ENCODE measurements at regions not wholly inside any gene's neighbourhood (a gene's known extent, or its start where the extent isn't known, plus 50 kb on each side); places are given as distances from the start of the nearest gene placed in this dataset.

DNA sequence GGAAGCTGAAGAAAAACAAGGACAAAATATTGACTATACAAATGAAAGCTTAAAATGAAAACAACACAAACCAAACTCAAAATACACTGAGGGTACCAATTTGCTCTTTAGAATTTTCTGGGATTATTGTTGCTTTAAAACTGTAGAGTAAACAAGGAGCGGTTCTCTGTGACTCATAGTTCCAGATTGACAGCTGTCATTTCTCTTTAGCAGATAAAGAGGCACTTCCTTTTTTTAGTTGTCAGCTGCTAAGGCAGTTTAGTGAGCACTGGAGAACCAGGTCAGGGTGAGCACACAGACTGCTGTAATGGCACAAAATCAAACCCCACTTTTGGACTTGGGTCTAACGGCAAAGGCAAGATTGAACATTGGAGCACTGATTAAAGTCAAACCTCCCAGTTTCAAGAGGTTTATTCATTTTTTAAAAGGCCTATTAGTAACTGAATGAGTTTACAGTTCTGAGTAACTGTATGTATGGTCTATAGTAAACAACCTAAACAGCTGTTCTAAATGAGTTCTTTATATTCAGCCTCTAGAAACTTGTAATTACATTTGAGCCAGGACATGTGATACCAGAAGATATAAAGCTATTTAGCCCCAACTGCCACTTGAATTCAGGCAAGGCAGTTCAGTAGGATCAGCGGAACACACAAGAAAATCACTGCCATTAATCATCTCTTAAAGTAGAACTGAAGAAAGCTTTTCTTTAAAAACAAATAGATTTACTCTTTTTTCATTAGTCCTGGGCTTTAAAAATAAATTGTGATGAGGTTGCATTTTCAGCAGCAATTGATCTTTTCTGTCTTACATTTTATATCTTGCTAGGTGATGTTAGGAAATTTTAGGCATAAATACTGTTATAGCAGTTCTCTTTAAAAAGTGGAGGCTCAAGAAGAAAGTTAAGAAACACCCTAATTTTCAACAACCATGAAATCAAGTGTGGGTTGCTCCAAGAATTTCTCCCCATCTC lies 71.7 kb upstream of the PRICKLE1 start:
- Mint-ChIP-seq H3K4me1 (peaks cover 2% of the 10 kb centered on the region in 2 experiments; a peak in 2 of 4 replicates), H3K27ac (no peak overlapping the region; a peak in 1 of 7 replicates), H3K27me3 (ENCODE audit: low read depth) (no peaks in the 10 kb centered on the region; the same call in 1 of the 2 replicates), H3K36me3 (ENCODE audit: insufficient read depth in 1 of 3, low read depth in 3 of 3) (peaks cover 15 to 30% (median 21%) of the 10 kb centered on the region in 3 experiments), H3K9me3 (peaks cover 27 to 32% of the 10 kb centered on the region in 2 experiments), H3K4me3 (no peak overlapping the region)
- no peak overlapping the region for H2BK15ac ChIP-seq (ENCODE audit: low read depth, low read length)
- no CpG with 5 or more reads among the region's 3 CpGs for WGBS (ENCODE audit: extremely low coverage, insufficient read length, low lambda C conversion rate)
- no peak overlapping the region for H3K56ac ChIP-seq (ENCODE audit: insufficient read length, low read depth, low read length)
- no peaks in the 10 kb centered on the region for H3K79me2 ChIP-seq (ENCODE audit: insufficient read depth, low read length)
- no peaks in the 10 kb centered on the region for H3K79me1 ChIP-seq (ENCODE audit: insufficient read depth, low read depth, low read length, poor library complexity, severe bottlenecking)
- TF ChIP-seq, protein P1, sequence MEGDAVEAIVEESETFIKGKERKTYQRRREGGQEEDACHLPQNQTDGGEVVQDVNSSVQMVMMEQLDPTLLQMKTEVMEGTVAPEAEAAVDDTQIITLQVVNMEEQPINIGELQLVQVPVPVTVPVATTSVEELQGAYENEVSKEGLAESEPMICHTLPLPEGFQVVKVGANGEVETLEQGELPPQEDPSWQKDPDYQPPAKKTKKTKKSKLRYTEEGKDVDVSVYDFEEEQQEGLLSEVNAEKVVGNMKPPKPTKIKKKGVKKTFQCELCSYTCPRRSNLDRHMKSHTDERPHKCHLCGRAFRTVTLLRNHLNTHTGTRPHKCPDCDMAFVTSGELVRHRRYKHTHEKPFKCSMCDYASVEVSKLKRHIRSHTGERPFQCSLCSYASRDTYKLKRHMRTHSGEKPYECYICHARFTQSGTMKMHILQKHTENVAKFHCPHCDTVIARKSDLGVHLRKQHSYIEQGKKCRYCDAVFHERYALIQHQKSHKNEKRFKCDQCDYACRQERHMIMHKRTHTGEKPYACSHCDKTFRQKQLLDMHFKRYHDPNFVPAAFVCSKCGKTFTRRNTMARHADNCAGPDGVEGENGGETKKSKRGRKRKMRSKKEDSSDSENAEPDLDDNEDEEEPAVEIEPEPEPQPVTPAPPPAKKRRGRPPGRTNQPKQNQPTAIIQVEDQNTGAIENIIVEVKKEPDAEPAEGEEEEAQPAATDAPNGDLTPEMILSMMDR (conservative IDR thresholded peaks at IDR 0.05): no peak
- no peak overlapping the region for H3K14ac ChIP-seq (ENCODE audit: insufficient read depth, low read length)
- no peak overlapping the region for H3K27ac ChIP-seq (ENCODE audit: insufficient read length, low read depth, low read length)
- H3K23ac ChIP-seq (ENCODE audit: insufficient read length, low read depth, low read length): no peak overlapping the region
- no peaks in the 10 kb centered on the region for H3K27me3 ChIP-seq (ENCODE audit: insufficient read depth, low read length)
- no peak overlapping the region for H3K18ac ChIP-seq (ENCODE audit: insufficient read length, low read depth, low read length)
- no peaks in the 10 kb centered on the region for H3K4me1 ChIP-seq (ENCODE audit: insufficient read depth, low read length)
- H3K23me2 ChIP-seq (ENCODE audit: insufficient read length, low read depth, low read length, poor library complexity, severe bottlenecking): no peaks in the 10 kb centered on the region
- H3T11ph ChIP-seq (ENCODE audit: low read length): no peak overlapping the region
- no peak overlapping the region for H2BK12ac ChIP-seq (ENCODE audit: insufficient read length, low read depth, low read length)
- no peak overlapping the region for H2BK120ac ChIP-seq (ENCODE audit: low read depth, low read length, poor library complexity, severe bottlenecking)
- no peak overlapping the region for H2BK20ac ChIP-seq (ENCODE audit: low read depth, low read length, poor library complexity, severe bottlenecking)
- H3K9ac ChIP-seq (ENCODE audit: extremely low read depth, insufficient read length, low read length): no peak overlapping the region
- H3K4me2 ChIP-seq (ENCODE audit: insufficient read depth, insufficient read length, low read length): no peak overlapping the region
- DNase-seq: no peak
- H3K9me3 ChIP-seq (ENCODE audit: control insufficient read depth, low read depth, low read length): peaks cover 6% of the 10 kb centered on the region
- H2AFZ ChIP-seq (ENCODE audit: low read length): no peak overlapping the region
- no peak overlapping the region for H2AK5ac ChIP-seq (ENCODE audit: insufficient read length, low read length)
- H4K5ac ChIP-seq (ENCODE audit: insufficient read length, low read depth, low read length): no peak overlapping the region
- no peak overlapping the region for H4K8ac ChIP-seq (replicated peaks; ENCODE audit: insufficient read length, low read depth, low read length)
- no peak overlapping the region for H4K91ac ChIP-seq (ENCODE audit: insufficient read length, low read depth, low read length)
- no peak overlapping the region for H2BK5ac ChIP-seq (ENCODE audit: insufficient read length, low read length)
- no peak overlapping the region for H3K4ac ChIP-seq (ENCODE audit: low read depth, low read length)
- no peaks in the 10 kb centered on the region for H4K20me1 ChIP-seq (ENCODE audit: control insufficient read depth, insufficient read depth, insufficient read length)
